ENCODE measurements at regions not wholly inside any gene's neighbourhood (a gene's known extent, or its start where the extent isn't known, plus 50 kb on each side); places are given as distances from the start of the nearest gene placed in this dataset.

DNA sequence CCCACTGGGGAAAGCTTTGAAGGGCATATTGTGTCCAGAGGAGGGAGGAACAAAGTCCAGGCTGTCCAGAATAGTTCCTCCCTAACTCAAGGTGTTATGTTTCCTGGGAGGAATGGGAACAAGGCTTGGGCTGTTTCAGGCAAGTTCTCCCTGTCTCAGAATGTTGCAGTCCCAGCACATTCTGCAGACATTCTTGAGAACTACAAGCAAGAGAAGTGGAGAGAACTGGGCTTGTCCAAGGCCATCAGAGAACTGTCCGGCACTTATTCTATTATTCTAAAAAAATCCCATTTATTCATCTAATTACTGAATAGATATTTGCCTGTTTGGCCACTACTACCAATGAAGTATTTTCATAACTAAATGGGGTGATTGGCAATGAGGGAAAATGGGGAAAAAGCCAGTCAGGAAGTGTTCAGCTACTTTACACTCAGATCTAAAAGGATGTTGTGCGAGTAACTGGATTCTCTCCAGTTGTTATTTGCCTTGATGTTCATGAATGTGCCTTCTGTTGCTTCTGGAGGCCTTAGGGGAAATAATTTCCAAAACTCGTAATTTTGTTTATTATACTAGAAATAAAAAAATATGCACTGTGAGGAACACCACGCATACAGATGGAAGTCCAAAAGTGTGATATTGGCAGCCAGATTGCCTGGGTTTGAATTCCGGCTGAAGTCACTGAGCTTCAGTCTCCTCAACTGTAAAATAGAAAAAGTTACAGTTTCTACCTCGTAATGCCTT is 300.1 kb upstream of the RND3 start:
- Histone ChIP-seq H4K20me1 (ENCODE audit: insufficient read depth, low read length) (no peaks in the 10 kb centered on the region), H3K36me3 (ENCODE audit: insufficient read depth, low read length) (no peaks in the 10 kb centered on the region), H3K9me3 (ENCODE audit: low read length) (no peaks in the 10 kb centered on the region), H3K4me3 (ENCODE audit: low read depth, low read length, poor library complexity, severe bottlenecking) (no peak overlapping the region), H3K9me2 (ENCODE audit: low read depth, low read length) (no peaks in the 10 kb centered on the region), H3K27me3 (ENCODE audit: insufficient read depth, low read length) (no peaks in the 10 kb centered on the region), H3K27ac (ENCODE audit: low read depth, low read length, poor library complexity, severe bottlenecking) (no peak overlapping the region), H3K4me2 (ENCODE audit: low read length) (no peak overlapping the region), H3F3A (ENCODE audit: insufficient read depth, low read length) (no peaks in the 10 kb centered on the region), H3K79me2 (ENCODE audit: insufficient read depth, low read length) (no peaks in the 10 kb centered on the region), H3K9ac (ENCODE audit: low read length) (no peak overlapping the region), H2AFZ (ENCODE audit: low read length) (no peak overlapping the region), H3K4me1 (ENCODE audit: insufficient read depth, low read length, severe bottlenecking) (no peaks in the 10 kb centered on the region)
- no peak for TF ChIP-seq EZH2 (IDR thresholded peaks at IDR 0.05; ENCODE audit: borderline replicate concordance, low read length)
- TF ChIP-seq, protein P1, sequence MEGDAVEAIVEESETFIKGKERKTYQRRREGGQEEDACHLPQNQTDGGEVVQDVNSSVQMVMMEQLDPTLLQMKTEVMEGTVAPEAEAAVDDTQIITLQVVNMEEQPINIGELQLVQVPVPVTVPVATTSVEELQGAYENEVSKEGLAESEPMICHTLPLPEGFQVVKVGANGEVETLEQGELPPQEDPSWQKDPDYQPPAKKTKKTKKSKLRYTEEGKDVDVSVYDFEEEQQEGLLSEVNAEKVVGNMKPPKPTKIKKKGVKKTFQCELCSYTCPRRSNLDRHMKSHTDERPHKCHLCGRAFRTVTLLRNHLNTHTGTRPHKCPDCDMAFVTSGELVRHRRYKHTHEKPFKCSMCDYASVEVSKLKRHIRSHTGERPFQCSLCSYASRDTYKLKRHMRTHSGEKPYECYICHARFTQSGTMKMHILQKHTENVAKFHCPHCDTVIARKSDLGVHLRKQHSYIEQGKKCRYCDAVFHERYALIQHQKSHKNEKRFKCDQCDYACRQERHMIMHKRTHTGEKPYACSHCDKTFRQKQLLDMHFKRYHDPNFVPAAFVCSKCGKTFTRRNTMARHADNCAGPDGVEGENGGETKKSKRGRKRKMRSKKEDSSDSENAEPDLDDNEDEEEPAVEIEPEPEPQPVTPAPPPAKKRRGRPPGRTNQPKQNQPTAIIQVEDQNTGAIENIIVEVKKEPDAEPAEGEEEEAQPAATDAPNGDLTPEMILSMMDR (IDR thresholded peaks at IDR 0.05; ENCODE audit: low read length), result no peak

DNA sequence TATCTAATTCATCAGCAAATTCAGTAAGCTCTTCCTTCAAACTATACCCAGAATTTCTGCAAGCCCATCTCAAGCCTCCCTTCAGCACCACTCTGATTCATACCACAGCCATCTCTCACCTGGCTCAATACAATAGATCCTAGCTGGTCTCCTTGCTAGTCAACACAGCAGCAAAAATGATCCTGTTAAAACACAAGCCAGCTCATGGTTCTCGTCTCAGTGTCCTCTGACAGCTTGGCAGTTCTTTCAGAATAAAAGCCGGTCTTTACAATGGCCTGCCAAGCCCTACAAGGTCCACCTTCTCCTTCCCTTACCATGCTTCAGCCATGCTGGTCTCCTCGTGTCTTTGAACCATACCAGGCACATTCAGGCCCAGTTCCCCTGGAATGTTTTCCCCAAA is 296.9 kb upstream of the RND3 start:
- Histone ChIP-seq H4K20me1 (ENCODE audit: insufficient read depth, low read length) (no peaks in the 10 kb centered on the region), H3K27me3 (ENCODE audit: insufficient read depth, low read length) (no peaks in the 10 kb centered on the region), H3K79me2 (ENCODE audit: insufficient read depth, low read length) (no peaks in the 10 kb centered on the region), H3F3A (ENCODE audit: insufficient read depth, low read length) (no peaks in the 10 kb centered on the region), H3K4me1 (ENCODE audit: insufficient read depth, low read length, severe bottlenecking) (no peaks in the 10 kb centered on the region), H3K9me3 (ENCODE audit: low read length) (no peaks in the 10 kb centered on the region), H2AFZ (ENCODE audit: low read length) (no peak overlapping the region), H3K4me2 (ENCODE audit: low read length) (no peak overlapping the region), H3K9me2 (ENCODE audit: low read depth, low read length) (no peaks in the 10 kb centered on the region), H3K4me3 (ENCODE audit: low read depth, low read length, poor library complexity, severe bottlenecking) (no peak overlapping the region), H3K36me3 (ENCODE audit: insufficient read depth, low read length) (no peaks in the 10 kb centered on the region), H3K27ac (ENCODE audit: low read depth, low read length, poor library complexity, severe bottlenecking) (no peak overlapping the region), H3K9ac (ENCODE audit: low read length) (no peak overlapping the region)
- no peak for TF ChIP-seq EZH2 (IDR thresholded peaks at IDR 0.05; ENCODE audit: borderline replicate concordance, low read length)
- TF ChIP-seq, protein P1 (IDR thresholded peaks at IDR 0.05; ENCODE audit: low read length), result no peak

DNA sequence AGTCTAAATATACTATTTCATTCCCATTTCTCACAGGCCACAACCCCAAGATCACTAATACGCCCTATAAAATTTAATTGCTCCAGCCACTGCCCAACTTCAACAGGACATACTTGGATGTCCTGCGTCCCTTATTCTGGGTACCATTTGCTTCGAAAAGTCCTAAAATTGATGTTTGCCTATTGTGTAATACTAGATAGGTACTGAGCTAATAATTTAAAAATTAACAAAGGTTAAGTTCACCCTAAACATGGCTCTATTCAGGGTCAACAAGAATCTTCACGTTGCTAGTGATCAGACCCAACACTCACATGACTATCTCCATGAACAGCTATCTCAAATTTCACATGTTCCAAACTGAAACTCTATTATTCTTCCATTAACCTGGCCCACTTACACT is 296.4 kb upstream of the RND3 start:
- H3K9ac ChIP-seq (ENCODE audit: low read length), result no peak overlapping the region
- no peaks in the 10 kb centered on the region for H3K4me1 ChIP-seq (ENCODE audit: insufficient read depth, low read length, severe bottlenecking)
- no peak overlapping the region for H3K4me2 ChIP-seq (ENCODE audit: low read length)
- H4K20me1 ChIP-seq (ENCODE audit: insufficient read depth, low read length), result no peaks in the 10 kb centered on the region
- H3K36me3 ChIP-seq (ENCODE audit: insufficient read depth, low read length), result no peaks in the 10 kb centered on the region
- TF ChIP-seq, protein P1 (IDR thresholded peaks at IDR 0.05; ENCODE audit: low read length), result no peak
- TF ChIP-seq EZH2 (IDR thresholded peaks at IDR 0.05; ENCODE audit: borderline replicate concordance, low read length), result no peak
- H3F3A ChIP-seq (ENCODE audit: insufficient read depth, low read length), result no peaks in the 10 kb centered on the region
- H3K79me2 ChIP-seq (ENCODE audit: insufficient read depth, low read length), result no peaks in the 10 kb centered on the region
- no peaks in the 10 kb centered on the region for H3K9me2 ChIP-seq (ENCODE audit: low read depth, low read length)
- no peaks in the 10 kb centered on the region for H3K27me3 ChIP-seq (ENCODE audit: insufficient read depth, low read length)
- H2AFZ ChIP-seq (ENCODE audit: low read length), result no peak overlapping the region
- no peak overlapping the region for H3K27ac ChIP-seq (ENCODE audit: low read depth, low read length, poor library complexity, severe bottlenecking)
- H3K4me3 ChIP-seq (ENCODE audit: low read depth, low read length, poor library complexity, severe bottlenecking), result no peak overlapping the region
- no peaks in the 10 kb centered on the region for H3K9me3 ChIP-seq (ENCODE audit: low read length)
